ENCODE measurements at regions not wholly inside any gene's neighbourhood (a gene's known extent, or its start where the extent isn't known, plus 50 kb on each side); places are given as distances from the start of the nearest gene placed in this dataset.

- H3K4me3 ChIP-seq (ENCODE audit: low read depth, low read length), result no peak overlapping the region
- no peak for TF ChIP-seq CTCF (IDR thresholded peaks at IDR 0.05; ENCODE audit: borderline replicate concordance, insufficient read depth, low read depth, low read length)
Observed at GRCh38 chr1:182274618-182275017, 117.0 kb downstream of the GLUL start.

GRCh38 chr1:182270731-182271130 lies 120.9 kb downstream of the GLUL start:
- no peak overlapping the region for H3K4me3 ChIP-seq (ENCODE audit: low read depth, low read length)
- TF ChIP-seq CTCF (IDR thresholded peaks at IDR 0.05; ENCODE audit: borderline replicate concordance, insufficient read depth, low read depth, low read length), result no peak

GRCh38 chr1:182269097-182269496 lies 122.5 kb downstream of the GLUL start:
- no peak overlapping the region for H3K4me3 ChIP-seq (ENCODE audit: low read depth, low read length)
- no peak for TF ChIP-seq CTCF (IDR thresholded peaks at IDR 0.05; ENCODE audit: borderline replicate concordance, insufficient read depth, low read depth, low read length)

- no peak for TF ChIP-seq CTCF (IDR thresholded peaks at IDR 0.05; ENCODE audit: borderline replicate concordance, insufficient read depth, low read depth, low read length)
- H3K4me3 ChIP-seq (ENCODE audit: low read depth, low read length), result no peak overlapping the region
Observed at GRCh38 chr1:182268669-182269068, 122.9 kb downstream of the GLUL start.

- H3K4me3 ChIP-seq (ENCODE audit: low read depth, low read length), result no peak overlapping the region
- no peak for TF ChIP-seq CTCF (IDR thresholded peaks at IDR 0.05; ENCODE audit: borderline replicate concordance, insufficient read depth, low read depth, low read length)
Observed at GRCh38 chr1:182264185-182264584, 127.4 kb downstream of the GLUL start.

- H3K4me3 ChIP-seq (ENCODE audit: low read depth, low read length), result no peak overlapping the region
- TF ChIP-seq CTCF (IDR thresholded peaks at IDR 0.05; ENCODE audit: borderline replicate concordance, insufficient read depth, low read depth, low read length), result no peak
Observed at GRCh38 chr1:182263706-182264105, 127.9 kb downstream of the GLUL start.

- no peak for TF ChIP-seq CTCF (IDR thresholded peaks at IDR 0.05; ENCODE audit: borderline replicate concordance, insufficient read depth, low read depth, low read length)
- H3K4me3 ChIP-seq (ENCODE audit: low read depth, low read length), result no peak overlapping the region
Observed at GRCh38 chr1:182262425-182262824, 129.2 kb downstream of the GLUL start.

Data from GM12875 (cell line).